Ovary (tissue), 7 donors: ENCODE measurements at regions not wholly inside any gene's neighbourhood (a gene's known extent, or its start where the extent isn't known, plus 50 kb on each side); places are given as distances from the start of the nearest gene placed in this dataset.

Experiments
- DNase-seq, 5 donors: peaks; one replicate each; pipeline ENCODE4 v3.0.0-alpha.2; 2019 to 2020
- H3K27ac ChIP-seq, 2 donors: fragments of 200-600 bp; one replicate each; pipeline versions ENCODE4 v1.5.1 to v1.8.0; 2019 to 2022
- H3K27me3 ChIP-seq: fragments of 200-600 bp; one replicate; pipeline ENCODE4 v1.8.0; 2022
- H3K36me3 ChIP-seq: fragments of 200-600 bp; sonication (generic); one replicate; pipeline ENCODE4 v1.5.1; 2019
- H3K4me1 ChIP-seq: one replicate; pipeline ENCODE4 v1.8.1; 2013; ENCODE audit warnings: mild to moderate bottlenecking, moderate library complexity; ENCODE audit not compliant: insufficient read depth
- H3K4me3 ChIP-seq: fragments of 200-600 bp; sonication (generic); one replicate; pipeline ENCODE4 v1.5.1; 2017
- H3K9me3 ChIP-seq, 2 donors: fragments of 200-600 bp in 1 of 2; sonication (generic) in 1 of 2; one replicate each; pipeline versions ENCODE4 v1.5.1 to v1.8.1; 2013 to 2019; ENCODE audit warnings: mild to moderate bottlenecking in 1 of 2, moderate library complexity in 1 of 2
- CTCF ChIP-seq, 3 donors: fragments of 450-650 bp in 2 of 3; fragments of 200-600 bp in 1 of 3; IDR thresholded peaks; one replicate each; pipeline versions ENCODE4 v1.5.1 to v1.8.0; 2016 to 2022; ENCODE audit warnings: antibody characterized with exemption in 3 of 3, mild to moderate bottlenecking in 1 of 3
- EP300 ChIP-seq: sonication (generic); formaldehyde crosslinking; IDR thresholded peaks from one replicate; pipeline ENCODE4 v1.6.1; 2017; ENCODE audit warnings: antibody characterized with exemption
- POLR2A ChIP-seq: fragments of 450-650 bp; IDR thresholded peaks from one replicate; pipeline ENCODE4 v1.6.1; 2017; ENCODE audit warnings: antibody characterized with exemption, mild to moderate bottlenecking, moderate library complexity
- WGBS, 3 donors: extraction: QIAGEN DNeasy Blood & Tissue Kit in 1 of 3; methylation state at CpG; one replicate each; pipeline versions ENCODE4 v1.1.5 to v1.1.7; 2013 to 2017; 5-methylcytosine and 5-hydroxymethylcytosine counted together
- intact Hi-C, 4 donors: fragments of 100-400 bp; cut with DNase I; formaldehyde crosslinking; loops; one replicate each; pipeline versions ENCODE4 v1.11.0 to v1.15.1; 2022 to 2023
- donor health status: DM: no; HTN: no; CAD: no; lungs with moderate emphysema.
- donor health status: DM: no; HTN: no; CAD: no.
- donor health status: Bipolar disorder and iron deficiency.
- donor health status: DM: no; HTN: no; CAD: no.
- donor health status: DM: yes; HTN: yes; CAD: no.

GRCh38 chr12:107539196-107539939 lies 146.2 kb upstream of the PWP1 start:
- H3K4me3 ChIP-seq: no peak overlapping the region
- H3K9me3 ChIP-seq: no peaks in the 10 kb centered on the region
- WGBS, 3 donors: 68 to 74% (median 71%) methylated on average over 5 of the region's 5 CpGs
- TF ChIP-seq POLR2A: no peak
- TF ChIP-seq CTCF (IDR thresholded peaks at IDR 0.05): no peak
- TF ChIP-seq EP300: no peak
- no peaks in the 10 kb centered on the region for H3K4me1 ChIP-seq
- H3K36me3 ChIP-seq: no peaks in the 10 kb centered on the region
- intact Hi-C loops: no loop called here
- no peak overlapping the region for H3K27ac ChIP-seq
- H3K27me3 ChIP-seq: no peaks in the 10 kb centered on the region
- DNase-seq: no peak

GRCh38 chr12:107541001-107541705 lies 144.4 kb upstream of the PWP1 start:
- TF ChIP-seq POLR2A (no peak), CTCF (IDR thresholded peaks at IDR 0.05) (no peak), EP300 (no peak)
- WGBS, 3 donors: 67 to 79% (median 77%) methylated on average over 7 of the region's 7 CpGs
- H3K27me3 ChIP-seq: no peaks in the 10 kb centered on the region
- H3K4me1 ChIP-seq: no peaks in the 10 kb centered on the region
- no peak for DNase-seq
- intact Hi-C loops: no loop called here
- no peaks in the 10 kb centered on the region for H3K36me3 ChIP-seq
- no peaks in the 10 kb centered on the region for H3K9me3 ChIP-seq
- H3K4me3 ChIP-seq: no peak overlapping the region
- no peak overlapping the region for H3K27ac ChIP-seq

- no peak overlapping the region for H3K4me3 ChIP-seq
- no peak for DNase-seq
- no peak for TF ChIP-seq POLR2A
- TF ChIP-seq EP300: no peak
- no peak for TF ChIP-seq CTCF (IDR thresholded peaks at IDR 0.05)
- 82 to 89% (median 87%) methylated on average over 5 of the region's 5 CpGs for WGBS, 3 donors
- no peaks in the 10 kb centered on the region for H3K36me3 ChIP-seq
- no peaks in the 10 kb centered on the region for H3K4me1 ChIP-seq
- intact Hi-C loops: no loop called here
- H3K27me3 ChIP-seq: no peaks in the 10 kb centered on the region
- no peaks in the 10 kb centered on the region for H3K9me3 ChIP-seq
- no peak overlapping the region for H3K27ac ChIP-seq
These were observed 142.2 kb upstream of the PWP1 start for GRCh38 chr12:107543416-107543815.

- DNase-seq: no peak
- 62 to 69% (median 69%) methylated on average over 4 of the region's 4 CpGs for WGBS, 3 donors
- H3K4me3 ChIP-seq: no peak overlapping the region
- H3K9me3 ChIP-seq: no peaks in the 10 kb centered on the region
- intact Hi-C loops: no loop called here
- no peak overlapping the region for H3K27ac ChIP-seq
- no peak for TF ChIP-seq POLR2A
- no peak for TF ChIP-seq CTCF (IDR thresholded peaks at IDR 0.05)
- no peak for TF ChIP-seq EP300
- H3K27me3 ChIP-seq: no peaks in the 10 kb centered on the region
- H3K36me3 ChIP-seq: no peaks in the 10 kb centered on the region
- H3K4me1 ChIP-seq: no peaks in the 10 kb centered on the region
These were observed 141.8 kb upstream of the PWP1 start for GRCh38 chr12:107543841-107544240.
